ENCODE measurements at regions not wholly inside any gene's neighbourhood (a gene's known extent, or its start where the extent isn't known, plus 50 kb on each side); places are given as distances from the start of the nearest gene placed in this dataset.

- DNase-seq: no peak
- TF ChIP-seq CTCF (IDR thresholded peaks at IDR 0.05; ENCODE audit: partially characterized antibody, unreplicated experiment): no peak
- Mint-ChIP-seq H3K27ac (ENCODE audit: unreplicated experiment) (no peak overlapping the region), H3K27me3 (ENCODE audit: unreplicated experiment) (no peaks in the 10 kb centered on the region), H3K36me3 (ENCODE audit: unreplicated experiment) (no peaks in the 10 kb centered on the region), H3K4me1 (ENCODE audit: low read depth, unreplicated experiment) (no peaks in the 10 kb centered on the region), H3K9me3 (ENCODE audit: unreplicated experiment) (no peaks in the 10 kb centered on the region), H3K4me3 (ENCODE audit: unreplicated experiment) (no peak overlapping the region)
Measured at GRCh38 chr6:164546263-164546662, 763.1 kb downstream of the C6orf118 start.

- Mint-ChIP-seq H3K27ac (ENCODE audit: unreplicated experiment) (no peak overlapping the region), H3K9me3 (ENCODE audit: unreplicated experiment) (no peaks in the 10 kb centered on the region), H3K4me1 (ENCODE audit: low read depth, unreplicated experiment) (peaks cover 2% of the 10 kb centered on the region), H3K4me3 (ENCODE audit: unreplicated experiment) (no peak overlapping the region), H3K36me3 (ENCODE audit: unreplicated experiment) (no peaks in the 10 kb centered on the region), H3K27me3 (ENCODE audit: unreplicated experiment) (no peaks in the 10 kb centered on the region)
- DNase-seq: no peak
- TF ChIP-seq CTCF (IDR thresholded peaks at IDR 0.05; ENCODE audit: partially characterized antibody, unreplicated experiment): no peak
Measured at GRCh38 chr6:164534070-164534766, 775.2 kb downstream of the C6orf118 start.

GRCh38 chr6:164533045-164533362 is 776.4 kb downstream of the C6orf118 start:
- Mint-ChIP-seq H3K4me1 (ENCODE audit: low read depth, unreplicated experiment) (peaks cover 2% of the 10 kb centered on the region), H3K36me3 (ENCODE audit: unreplicated experiment) (no peaks in the 10 kb centered on the region), H3K27ac (ENCODE audit: unreplicated experiment) (no peak overlapping the region), H3K4me3 (ENCODE audit: unreplicated experiment) (no peak overlapping the region), H3K27me3 (ENCODE audit: unreplicated experiment) (no peaks in the 10 kb centered on the region), H3K9me3 (ENCODE audit: unreplicated experiment) (no peaks in the 10 kb centered on the region)
- DNase-seq: no peak
- TF ChIP-seq CTCF (IDR thresholded peaks at IDR 0.05; ENCODE audit: partially characterized antibody, unreplicated experiment): no peak

- Mint-ChIP-seq H3K36me3 (ENCODE audit: unreplicated experiment) (no peaks in the 10 kb centered on the region), H3K27me3 (ENCODE audit: unreplicated experiment) (no peaks in the 10 kb centered on the region), H3K4me1 (ENCODE audit: low read depth, unreplicated experiment) (peaks cover 2% of the 10 kb centered on the region), H3K4me3 (ENCODE audit: unreplicated experiment) (no peak overlapping the region), H3K27ac (ENCODE audit: unreplicated experiment) (no peak overlapping the region), H3K9me3 (ENCODE audit: unreplicated experiment) (no peaks in the 10 kb centered on the region)
- no peak for TF ChIP-seq CTCF (IDR thresholded peaks at IDR 0.05; ENCODE audit: partially characterized antibody, unreplicated experiment)
- no peak for DNase-seq
Measured at GRCh38 chr6:164532198-164533044, 777.0 kb downstream of the C6orf118 start.

- Mint-ChIP-seq H3K4me3 (ENCODE audit: unreplicated experiment) (no peak overlapping the region), H3K27me3 (ENCODE audit: unreplicated experiment) (no peaks in the 10 kb centered on the region), H3K4me1 (ENCODE audit: low read depth, unreplicated experiment) (peaks cover 2% of the 10 kb centered on the region), H3K27ac (ENCODE audit: unreplicated experiment) (no peak overlapping the region), H3K9me3 (ENCODE audit: unreplicated experiment) (no peaks in the 10 kb centered on the region), H3K36me3 (ENCODE audit: unreplicated experiment) (no peaks in the 10 kb centered on the region)
- no peak for DNase-seq
- no peak for TF ChIP-seq CTCF (IDR thresholded peaks at IDR 0.05; ENCODE audit: partially characterized antibody, unreplicated experiment)
Measured at GRCh38 chr6:164531736-164532135, 777.7 kb downstream of the C6orf118 start.
